ENCODE measurements at regions not wholly inside any gene's neighbourhood (a gene's known extent, or its start where the extent isn't known, plus 50 kb on each side); places are given as distances from the start of the nearest gene placed in this dataset.

GRCh38 chr3:94887065-94887464 is 824.2 kb downstream of the NSUN3 start:
- no TSS peak for BruUV-seq (replicated peaks)
- DNase-seq (ENCODE audit: low read depth, low spot score) (no peak), ATAC-seq (no peak)
- H3K9me3 ChIP-seq (ENCODE audit: control insufficient read depth in 1 of 2, insufficient read depth in 1 of 2, low read depth in 1 of 2, low read length in 2 of 2): peaks cover 0 to 32% of the 10 kb centered on the region in 2 experiments; a peak in 2 of 4 replicates
- RAD21 ChIA-PET (ENCODE audit: low non-redundant PET in 1 of 2, low total read pairs in 2 of 2, uncharacterized antibody in 2 of 2, unreplicated experiment in 2 of 2): no interaction called here
- H3K4me3 ChIP-seq (replicated peaks in 1 of 2; ENCODE audit: low read depth in 1 of 2, low read length in 2 of 2): no peak overlapping the region
- H3K4me2 ChIP-seq (ENCODE audit: low read length): no peak overlapping the region
- H4K20me1 ChIP-seq (ENCODE audit: insufficient read depth): no peaks in the 10 kb centered on the region
- no peaks in the 10 kb centered on the region for H3K36me3 ChIP-seq (ENCODE audit: control insufficient read depth in 1 of 2, insufficient read depth in 2 of 2, low read length in 2 of 2)
- CTCF ChIA-PET: no interaction called here
- no peaks in the 10 kb centered on the region for H3K9me2 ChIP-seq (ENCODE audit: insufficient read depth)
- no peaks in the 10 kb centered on the region for H3K4me1 ChIP-seq (ENCODE audit: control insufficient read depth in 1 of 2, insufficient read depth in 2 of 2, low read length in 2 of 2)
- H3K27ac ChIP-seq (ENCODE audit: low read depth, low read length): no peak overlapping the region
- no peak overlapping the region for H2AFZ ChIP-seq (ENCODE audit: low read depth, low read length, poor library complexity, severe bottlenecking)
- no peaks in the 10 kb centered on the region for H3K27me3 ChIP-seq (ENCODE audit: insufficient read depth, low read length)
- intact Hi-C loops (cut with micrococcal nuclease): no loop called here
- H3K79me2 ChIP-seq (ENCODE audit: insufficient read depth, low read length): no peaks in the 10 kb centered on the region
- POLR2A ChIA-PET: no interaction called here
- no peak overlapping the region for H3K9ac ChIP-seq (ENCODE audit: low read length)
- TF ChIP-seq SIN3A (IDR thresholded peaks at IDR 0.05; ENCODE audit: low read depth): no peak
- no peak for TF ChIP-seq EZH2 (IDR thresholded peaks at IDR 0.05)
- TF ChIP-seq SRF (IDR thresholded peaks at IDR 0.05; ENCODE audit: low read depth): no peak
- no peak for TF ChIP-seq CBX3 (IDR thresholded peaks at IDR 0.05; ENCODE audit: low read depth)

- RAD21 ChIA-PET (ENCODE audit: low non-redundant PET in 1 of 2, low total read pairs in 2 of 2, uncharacterized antibody in 2 of 2, unreplicated experiment in 2 of 2): no interaction called here
- intact Hi-C loops (cut with micrococcal nuclease): no loop called here
- POLR2A ChIA-PET: no interaction called here
- TF ChIP-seq EZH2phosphoT487 (IDR thresholded peaks at IDR 0.05; ENCODE audit: borderline replicate concordance) (no peak), TCF7L2 (IDR thresholded peaks at IDR 0.05; ENCODE audit: borderline replicate concordance, extremely low read depth, insufficient read depth, insufficient read length) (no peak), YY1 (IDR thresholded peaks at IDR 0.05; ENCODE audit: extremely low read depth, insufficient replicate concordance, low read depth, low read length) (no peak), SP1 (IDR thresholded peaks at IDR 0.05; ENCODE audit: low read depth) (no peak), RAD21 (IDR thresholded peaks at IDR 0.05; ENCODE audit: low read depth) (no peak), ATF3 (IDR thresholded peaks at IDR 0.05) (no peak), FOSL1 (IDR thresholded peaks at IDR 0.05; ENCODE audit: low read depth) (no peak), EGR1 (IDR thresholded peaks at IDR 0.05; ENCODE audit: low read depth) (no peak), ZFX (IDR thresholded peaks at IDR 0.05) (no peak), JUND (IDR thresholded peaks at IDR 0.05) (no peak), CEBPB (IDR thresholded peaks at IDR 0.05; ENCODE audit: low read depth) (no peak), POLR2AphosphoS5 (IDR thresholded peaks at IDR 0.05; ENCODE audit: low read depth, low read length) (no peak), SRF (IDR thresholded peaks at IDR 0.05; ENCODE audit: low read depth) (no peak), ELF1 (IDR thresholded peaks at IDR 0.05; ENCODE audit: borderline replicate concordance, low read depth) (no peak), SIN3A (IDR thresholded peaks at IDR 0.05; ENCODE audit: low read depth) (no peak), CBX3 (IDR thresholded peaks at IDR 0.05; ENCODE audit: low read depth) (no peak), ZNF274 (IDR thresholded peaks at IDR 0.05; ENCODE audit: low read depth, low read length) (no peak)
- TF ChIP-seq, protein P1, sequence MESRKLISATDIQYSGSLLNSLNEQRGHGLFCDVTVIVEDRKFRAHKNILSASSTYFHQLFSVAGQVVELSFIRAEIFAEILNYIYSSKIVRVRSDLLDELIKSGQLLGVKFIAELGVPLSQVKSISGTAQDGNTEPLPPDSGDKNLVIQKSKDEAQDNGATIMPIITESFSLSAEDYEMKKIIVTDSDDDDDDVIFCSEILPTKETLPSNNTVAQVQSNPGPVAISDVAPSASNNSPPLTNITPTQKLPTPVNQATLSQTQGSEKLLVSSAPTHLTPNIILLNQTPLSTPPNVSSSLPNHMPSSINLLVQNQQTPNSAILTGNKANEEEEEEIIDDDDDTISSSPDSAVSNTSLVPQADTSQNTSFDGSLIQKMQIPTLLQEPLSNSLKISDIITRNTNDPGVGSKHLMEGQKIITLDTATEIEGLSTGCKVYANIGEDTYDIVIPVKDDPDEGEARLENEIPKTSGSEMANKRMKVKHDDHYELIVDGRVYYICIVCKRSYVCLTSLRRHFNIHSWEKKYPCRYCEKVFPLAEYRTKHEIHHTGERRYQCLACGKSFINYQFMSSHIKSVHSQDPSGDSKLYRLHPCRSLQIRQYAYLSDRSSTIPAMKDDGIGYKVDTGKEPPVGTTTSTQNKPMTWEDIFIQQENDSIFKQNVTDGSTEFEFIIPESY (IDR thresholded peaks at IDR 0.05; ENCODE audit: extremely low read depth, insufficient replicate concordance, low read length): no peak
- TF ChIP-seq, protein P2, sequence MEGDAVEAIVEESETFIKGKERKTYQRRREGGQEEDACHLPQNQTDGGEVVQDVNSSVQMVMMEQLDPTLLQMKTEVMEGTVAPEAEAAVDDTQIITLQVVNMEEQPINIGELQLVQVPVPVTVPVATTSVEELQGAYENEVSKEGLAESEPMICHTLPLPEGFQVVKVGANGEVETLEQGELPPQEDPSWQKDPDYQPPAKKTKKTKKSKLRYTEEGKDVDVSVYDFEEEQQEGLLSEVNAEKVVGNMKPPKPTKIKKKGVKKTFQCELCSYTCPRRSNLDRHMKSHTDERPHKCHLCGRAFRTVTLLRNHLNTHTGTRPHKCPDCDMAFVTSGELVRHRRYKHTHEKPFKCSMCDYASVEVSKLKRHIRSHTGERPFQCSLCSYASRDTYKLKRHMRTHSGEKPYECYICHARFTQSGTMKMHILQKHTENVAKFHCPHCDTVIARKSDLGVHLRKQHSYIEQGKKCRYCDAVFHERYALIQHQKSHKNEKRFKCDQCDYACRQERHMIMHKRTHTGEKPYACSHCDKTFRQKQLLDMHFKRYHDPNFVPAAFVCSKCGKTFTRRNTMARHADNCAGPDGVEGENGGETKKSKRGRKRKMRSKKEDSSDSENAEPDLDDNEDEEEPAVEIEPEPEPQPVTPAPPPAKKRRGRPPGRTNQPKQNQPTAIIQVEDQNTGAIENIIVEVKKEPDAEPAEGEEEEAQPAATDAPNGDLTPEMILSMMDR (IDR thresholded peaks at IDR 0.05 in 2 of 3, conservative IDR thresholded peaks at IDR 0.05 in 1 of 3; ENCODE audit: borderline replicate concordance in 1 of 3, insufficient read depth in 1 of 3, low read depth in 2 of 3, low read length in 2 of 3): no peak
Measured at GRCh38 chr3:94896994-94897393, 834.1 kb downstream of the NSUN3 start.

More at GRCh38 chr3:94896994-94897393, 834.1 kb downstream of the NSUN3 start:
- Histone ChIP-seq H3K27ac (ENCODE audit: low read depth, low read length) (no peak overlapping the region), H3K36me3 (ENCODE audit: control insufficient read depth in 1 of 2, insufficient read depth in 2 of 2, low read length in 2 of 2) (no peaks in the 10 kb centered on the region), H3K27me3 (ENCODE audit: insufficient read depth, low read length) (no peaks in the 10 kb centered on the region), H3K9ac (ENCODE audit: low read length) (no peak overlapping the region), H4K20me1 (ENCODE audit: insufficient read depth) (no peaks in the 10 kb centered on the region), H3K9me3 (ENCODE audit: control insufficient read depth in 1 of 2, insufficient read depth in 1 of 2, low read depth in 1 of 2, low read length in 2 of 2) (peaks cover 5 to 16% of the 10 kb centered on the region in 2 experiments; a peak in 2 of 4 replicates), H3K9me2 (ENCODE audit: insufficient read depth) (no peaks in the 10 kb centered on the region), H3K4me2 (ENCODE audit: low read length) (no peak overlapping the region), H2AFZ (ENCODE audit: low read depth, low read length, poor library complexity, severe bottlenecking) (no peak overlapping the region), H3K79me2 (ENCODE audit: insufficient read depth, low read length) (no peaks in the 10 kb centered on the region), H3K4me1 (ENCODE audit: control insufficient read depth in 1 of 2, insufficient read depth in 2 of 2, low read length in 2 of 2) (no peaks in the 10 kb centered on the region), H3K4me3 (replicated peaks in 1 of 2; ENCODE audit: low read depth in 1 of 2, low read length in 2 of 2) (no peak overlapping the region)
- no TSS peak for BruUV-seq (replicated peaks)
- DNase-seq (ENCODE audit: low read depth, low spot score): no peak
- no peak for ATAC-seq
- CTCF ChIA-PET: no interaction called here
